PFSK-1 (cell line): ENCODE measurements at regions not wholly inside any gene's neighbourhood (a gene's known extent, or its start where the extent isn't known, plus 50 kb on each side); places are given as distances from the start of the nearest gene placed in this dataset.

Experiments
- POLR2AphosphoS5 ChIP-seq: IDR thresholded peaks from 2 replicates; pipeline ENCODE4 v1.6.1; 2012; ENCODE audit warnings: low read depth, mild to moderate bottlenecking, control low read depth, low read length, moderate library complexity
- REST ChIP-seq, 2 experiments: IDR thresholded peaks; 2 replicates each; pipeline versions ENCODE4 v1.6.1 to v1.8.0; 2011 to 2012; ENCODE audit warnings: low read depth in 2 of 2, low read length in 2 of 2, control low read depth in 1 of 2, inconsistent platforms in 1 of 2, mild to moderate bottlenecking in 1 of 2, moderate library complexity in 1 of 2; ENCODE audit not compliant: insufficient read depth in 1 of 2
- SIN3A ChIP-seq: IDR thresholded peaks from 2 replicates; pipeline ENCODE4 v1.6.1; 2012; ENCODE audit warnings: mild to moderate bottlenecking, low read length, moderate library complexity, borderline replicate concordance; ENCODE audit not compliant: insufficient read depth
- TAF1 ChIP-seq: IDR thresholded peaks from 2 replicates; pipeline ENCODE4 v1.6.1; 2012; ENCODE audit warnings: low read length, control low read depth, borderline replicate concordance; ENCODE audit not compliant: insufficient read depth

- TF ChIP-seq POLR2AphosphoS5 (no peak), SIN3A (no peak), TAF1 (no peak), REST (IDR thresholded peaks at IDR 0.05; ENCODE audit: insufficient read depth in 1 of 2, low read depth in 2 of 2, low read length in 2 of 2) (no peak)
Measured at GRCh38 chr13:67416047-67416925, 186.2 kb upstream of the PCDH9 start.
